Heart left ventricle (tissue), 13 donors: ENCODE measurements at regions not wholly inside any gene's neighbourhood (a gene's known extent, or its start where the extent isn't known, plus 50 kb on each side); places are given as distances from the start of the nearest gene placed in this dataset.

Source experiments
- POLR2A ChIP-seq, 2 donors: fragments of 450-650 bp; IDR thresholded peaks; one replicate each; pipeline ENCODE4 v1.6.1; 2017; ENCODE audit warnings: antibody characterized with exemption in 2 of 2, mild to moderate bottlenecking in 2 of 2, moderate library complexity in 2 of 2
- TF ChIP-seq, protein P1 (sequence below), 12 donors: fragments of 200-600 bp; sonication (generic) in 4 of 12; IDR thresholded peaks; one replicate each; pipeline versions ENCODE4 v1.5.0 to v1.8.0; 2018 to 2022; ENCODE audit warnings: antibody characterized with exemption in 12 of 12, mild to moderate bottlenecking in 5 of 12
- donor health status: ischemic (EF 13 %, LVEDD 7.1; RV severe dilation, severe dysfunction).
- donor health status: DM: no; HTN: yes; CAD: no.
- donor health status: DM: no; HTN: no; CAD: no.
- donor health status: ischemic (EF 25% LVEDD 6.9; RV normal size, moderate dysfunction).
- donor health status: ischemic (EF 25% LVEDD 5.7; RV mildly dilated, moderate dysfunction).
- donor health status: ischemic (EF 35%, LVEDD 5.7; RV mildly dilated, moderate dysfunction).
- donor health status: nonischemic (EF 11% LVEDD 7.7; RV severe dilation, severe dysfunction).
- donor health status: DM: yes; HTN: yes; CAD: no.
- donor health status: PGD.
- donor health status: ischemic (EF 29% LVEDD 5.4; RV normal size, mild dysfunction).
- donor health status: nonischemic (EF 23%, LVEDD 6.1; RV moderate dilation, normal function).

DNA sequence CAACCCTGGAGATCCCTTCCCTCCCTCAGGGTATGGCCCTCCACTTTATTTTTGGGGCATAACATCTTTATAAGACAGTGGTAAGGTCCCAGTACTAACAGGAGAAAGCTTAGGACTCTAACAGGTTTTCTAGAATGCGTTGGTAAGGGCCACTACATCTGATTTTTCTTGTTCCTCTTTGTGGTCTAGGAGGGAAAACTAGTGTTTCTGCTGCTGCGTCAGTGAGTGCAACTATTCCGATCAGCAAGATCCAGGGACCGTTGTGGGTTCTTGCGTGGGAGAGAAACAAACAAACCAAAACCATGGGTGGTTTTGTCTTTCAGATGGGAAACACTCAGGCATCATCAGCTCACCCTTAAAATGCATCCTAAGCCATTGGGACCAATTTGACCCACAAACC lies 123.6 kb upstream of the SLC16A7 start:
- TF ChIP-seq, protein P1, sequence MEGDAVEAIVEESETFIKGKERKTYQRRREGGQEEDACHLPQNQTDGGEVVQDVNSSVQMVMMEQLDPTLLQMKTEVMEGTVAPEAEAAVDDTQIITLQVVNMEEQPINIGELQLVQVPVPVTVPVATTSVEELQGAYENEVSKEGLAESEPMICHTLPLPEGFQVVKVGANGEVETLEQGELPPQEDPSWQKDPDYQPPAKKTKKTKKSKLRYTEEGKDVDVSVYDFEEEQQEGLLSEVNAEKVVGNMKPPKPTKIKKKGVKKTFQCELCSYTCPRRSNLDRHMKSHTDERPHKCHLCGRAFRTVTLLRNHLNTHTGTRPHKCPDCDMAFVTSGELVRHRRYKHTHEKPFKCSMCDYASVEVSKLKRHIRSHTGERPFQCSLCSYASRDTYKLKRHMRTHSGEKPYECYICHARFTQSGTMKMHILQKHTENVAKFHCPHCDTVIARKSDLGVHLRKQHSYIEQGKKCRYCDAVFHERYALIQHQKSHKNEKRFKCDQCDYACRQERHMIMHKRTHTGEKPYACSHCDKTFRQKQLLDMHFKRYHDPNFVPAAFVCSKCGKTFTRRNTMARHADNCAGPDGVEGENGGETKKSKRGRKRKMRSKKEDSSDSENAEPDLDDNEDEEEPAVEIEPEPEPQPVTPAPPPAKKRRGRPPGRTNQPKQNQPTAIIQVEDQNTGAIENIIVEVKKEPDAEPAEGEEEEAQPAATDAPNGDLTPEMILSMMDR (IDR thresholded peaks at IDR 0.05), result no peak
- no peak for TF ChIP-seq POLR2A (IDR thresholded peaks at IDR 0.05)
